PC-9 (cell line): ENCODE measurements at regions not wholly inside any gene's neighbourhood (a gene's known extent, or its start where the extent isn't known, plus 50 kb on each side); places are given as distances from the start of the nearest gene placed in this dataset.

Experiments
- EZH2 ChIP-seq: fragments of 200-600 bp; sonication (generic); IDR thresholded peaks from 2 replicates; pipeline ENCODE4 v1.8.0; 2017; ENCODE audit warnings: antibody characterized with exemption, low read depth
- TF ChIP-seq, protein P1 (sequence below): fragments of 200-600 bp; sonication (generic); conservative IDR thresholded peaks from 2 replicates; pipeline ENCODE4 v1.6.1; 2017; ENCODE audit warnings: mixed run types, antibody characterized with exemption, mild to moderate bottlenecking, moderate library complexity

GRCh38 chr9:105103776-105104175, 140.7 kb upstream of the SLC44A1 start:
- TF ChIP-seq, protein P1, sequence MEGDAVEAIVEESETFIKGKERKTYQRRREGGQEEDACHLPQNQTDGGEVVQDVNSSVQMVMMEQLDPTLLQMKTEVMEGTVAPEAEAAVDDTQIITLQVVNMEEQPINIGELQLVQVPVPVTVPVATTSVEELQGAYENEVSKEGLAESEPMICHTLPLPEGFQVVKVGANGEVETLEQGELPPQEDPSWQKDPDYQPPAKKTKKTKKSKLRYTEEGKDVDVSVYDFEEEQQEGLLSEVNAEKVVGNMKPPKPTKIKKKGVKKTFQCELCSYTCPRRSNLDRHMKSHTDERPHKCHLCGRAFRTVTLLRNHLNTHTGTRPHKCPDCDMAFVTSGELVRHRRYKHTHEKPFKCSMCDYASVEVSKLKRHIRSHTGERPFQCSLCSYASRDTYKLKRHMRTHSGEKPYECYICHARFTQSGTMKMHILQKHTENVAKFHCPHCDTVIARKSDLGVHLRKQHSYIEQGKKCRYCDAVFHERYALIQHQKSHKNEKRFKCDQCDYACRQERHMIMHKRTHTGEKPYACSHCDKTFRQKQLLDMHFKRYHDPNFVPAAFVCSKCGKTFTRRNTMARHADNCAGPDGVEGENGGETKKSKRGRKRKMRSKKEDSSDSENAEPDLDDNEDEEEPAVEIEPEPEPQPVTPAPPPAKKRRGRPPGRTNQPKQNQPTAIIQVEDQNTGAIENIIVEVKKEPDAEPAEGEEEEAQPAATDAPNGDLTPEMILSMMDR: no peak
- TF ChIP-seq EZH2: no peak
